A549 (cell line): ENCODE measurements at regions not wholly inside any gene's neighbourhood (a gene's known extent, or its start where the extent isn't known, plus 50 kb on each side); places are given as distances from the start of the nearest gene placed in this dataset.

Experiments
- ATAC-seq, 2 experiments: fragments of 200-7000 bp in 1 of 2; fragments of >200 bp in 1 of 2; cut with Nextera tagmentation in 1 of 2; cut with Tn5 transposase in 1 of 2; 3 replicates each; pipeline versions ENCODE4 v1.8.0 to v1.9.1; 2018 to 2020; ENCODE audit warnings: mild to moderate bottlenecking in 1 of 2, moderate library complexity in 1 of 2
- CTCF ChIA-PET: fragments of 300-600 bp; sonication (Branson Sonifier 250); formaldehyde crosslinking; extraction: SDS; loops from one replicate; lab custom pipeline; 2021; ENCODE audit warnings: antibody characterized with exemption, inconsistent platforms; lab: Yijun Ruan, JAX
- POLR2A ChIA-PET: fragments of 350-600 bp; formaldehyde crosslinking; extraction: SDS; loops from one replicate; lab custom pipeline; 2021; ENCODE audit warnings: antibody characterized with exemption, inconsistent platforms; lab: Yijun Ruan, JAX
- DNase-seq, 2 experiments: peaks; one replicate each; pipeline versions ENCODE4 v3.0.0 to v3.0.0-alpha.2; 2011 to 2016; ENCODE audit warnings: low read depth in 1 of 2, low spot score in 1 of 2
- FAIRE-seq: peaks from 2 replicates; lab custom pipeline; 2011; peaks lifted over from hg19 to GRCh38; lab: Jason Lieb, UNC
- H3K27ac ChIP-seq, 2 experiments: fragments of >200 bp; sonication (Bioruptor Twin); formaldehyde crosslinking; 3 replicates each; pipeline ENCODE4 v1.5.1; 2016 to 2017
- H3K4me1 ChIP-seq: fragments of >200 bp; sonication (Bioruptor Twin); formaldehyde crosslinking; 3 replicates; pipeline ENCODE4 v1.6.1; 2016
- H3K4me2 ChIP-seq: fragments of >200 bp; sonication (Bioruptor Twin); formaldehyde crosslinking; 3 replicates; pipeline ENCODE4 v1.6.1; 2016
- H3K4me3 ChIP-seq: fragments of >200 bp; sonication (Bioruptor Twin); formaldehyde crosslinking; 3 replicates; pipeline ENCODE4 v1.5.1; 2016
- H3K9me3 ChIP-seq: fragments of >200 bp; sonication (Bioruptor Twin); formaldehyde crosslinking; 3 replicates; pipeline ENCODE4 v1.6.1; 2016
- BHLHE40 ChIP-seq: IDR thresholded peaks from 2 replicates; pipeline ENCODE4 v1.6.1; 2012; ENCODE audit warnings: low read depth, low read length, inconsistent platforms
- CHD2 ChIP-seq: fragments of 150-350 bp; IDR thresholded peaks from 2 replicates; pipeline ENCODE4 v1.6.1; 2014; ENCODE audit warnings: low read length; ENCODE audit not compliant: partially characterized antibody
- CHD4 ChIP-seq: fragments of 200-600 bp; sonication (generic); IDR thresholded peaks from 2 replicates; pipeline ENCODE4 v1.6.1; 2016; ENCODE audit warnings: antibody characterized with exemption, mild to moderate bottlenecking, borderline replicate concordance
- EHMT2 ChIP-seq: fragments of 200-600 bp; sonication (generic); IDR thresholded peaks from 2 replicates; pipeline ENCODE4 v1.6.1; 2016; ENCODE audit warnings: antibody characterized with exemption, low read depth, mild to moderate bottlenecking, moderate library complexity
- ESRRA ChIP-seq: fragments of 150-350 bp; IDR thresholded peaks from 2 replicates; pipeline ENCODE4 v1.6.1; 2014; ENCODE audit warnings: mild to moderate bottlenecking, low read length, borderline replicate concordance
- FOXS1 ChIP-seq: fragments of 250-450 bp; sonication (Bioruptor Pico); IDR thresholded peaks from 2 replicates; pipeline ENCODE4 v1.5.0; 2020; ENCODE audit warnings: mild to moderate bottlenecking, moderate library complexity
- GATA3 ChIP-seq: IDR thresholded peaks from 2 replicates; pipeline ENCODE4 v1.6.1; 2012; ENCODE audit warnings: borderline replicate concordance
- HDAC2 ChIP-seq: fragments of 200-600 bp; sonication (generic); IDR thresholded peaks from 2 replicates; pipeline ENCODE4 v1.6.1; 2016
- HEYL ChIP-seq: fragments of 250-450 bp; sonication (Bioruptor Pico); IDR thresholded peaks from 2 replicates; pipeline ENCODE4 v1.8.0; 2021; ENCODE audit warnings: mild to moderate bottlenecking, moderate library complexity
- HOXA7 ChIP-seq: fragments of 250-450 bp; sonication (Bioruptor Pico); IDR thresholded peaks from 2 replicates; pipeline ENCODE4 v1.5.0; 2020; ENCODE audit warnings: mild to moderate bottlenecking, moderate library complexity
- HOXB5 ChIP-seq: fragments of 250-450 bp; sonication (Bioruptor Pico); IDR thresholded peaks from 2 replicates; pipeline ENCODE4 v1.5.0; 2020; ENCODE audit warnings: mild to moderate bottlenecking, moderate library complexity
- JUNB ChIP-seq: fragments of >200 bp; sonication (Bioruptor Twin); formaldehyde crosslinking; IDR thresholded peaks from 2 replicates; pipeline ENCODE4 v1.6.1; 2016
- MAFK ChIP-seq: fragments of 450-650 bp; IDR thresholded peaks from 2 replicates; pipeline ENCODE4 v1.6.1; 2014; ENCODE audit not compliant: partially characterized antibody
- MYC ChIP-seq: IDR thresholded peaks from 2 replicates; pipeline ENCODE4 v1.6.1; 2012; ENCODE audit warnings: mild to moderate bottlenecking, inconsistent platforms, low read length, improper control_type of control experiment, borderline replicate concordance
- POLR2AphosphoS2 ChIP-seq: conservative IDR thresholded peaks from 2 replicates; pipeline ENCODE4 v1.6.1; 2012; ENCODE audit warnings: low read length, improper control_type of control experiment, inconsistent platforms
- RAD21 ChIP-seq, 2 experiments: fragments of >200 bp in 1 of 2; sonication (Bioruptor Twin) in 1 of 2; formaldehyde crosslinking in 1 of 2; IDR thresholded peaks in 1 of 2; conservative IDR thresholded peaks in 1 of 2; 2 replicates in 1 of 2; 3 replicates in 1 of 2; pipeline ENCODE4 v1.6.1; 2012 to 2018; ENCODE audit warnings: inconsistent platforms in 1 of 2
- RCOR1 ChIP-seq: fragments of 150-350 bp; IDR thresholded peaks from 2 replicates; pipeline ENCODE4 v1.6.1; 2014; ENCODE audit warnings: antibody characterized with exemption, low read length, low read depth
- RFX5 ChIP-seq: fragments of 450-650 bp; IDR thresholded peaks from 2 replicates; pipeline ENCODE4 v1.7.1; 2014; ENCODE audit warnings: antibody characterized with exemption, mild to moderate bottlenecking, moderate library complexity
- RNF2 ChIP-seq: fragments of 200-600 bp; sonication (generic); IDR thresholded peaks from 2 replicates; pipeline ENCODE4 v1.6.1; 2016; ENCODE audit warnings: low read depth, mild to moderate bottlenecking, antibody characterized with exemption, moderate library complexity, borderline replicate concordance
- SREBF2 ChIP-seq: fragments of 450-650 bp; IDR thresholded peaks from 2 replicates; pipeline ENCODE4 v1.6.1; 2014; ENCODE audit warnings: mild to moderate bottlenecking, moderate library complexity
- TFCP2L1 ChIP-seq: fragments of 250-450 bp; sonication (Bioruptor Pico); IDR thresholded peaks from 2 replicates; pipeline ENCODE4 v1.5.0; 2021; ENCODE audit warnings: mild to moderate bottlenecking
- TP53 ChIP-seq: fragments of 250-450 bp; sonication (Bioruptor Pico); IDR thresholded peaks from 2 replicates; pipeline ENCODE4 v1.5.0; 2021; ENCODE audit warnings: mild to moderate bottlenecking, moderate library complexity
- ZC3H11A ChIP-seq: fragments of 450-650 bp; IDR thresholded peaks from 2 replicates; pipeline ENCODE4 v1.6.1; 2014; ENCODE audit warnings: antibody characterized with exemption, mild to moderate bottlenecking
- ZSCAN20 ChIP-seq: fragments of 250-450 bp; sonication (Bioruptor Pico); IDR thresholded peaks from 2 replicates; pipeline ENCODE4 v1.8.0; 2022; ENCODE audit warnings: mild to moderate bottlenecking, moderate library complexity
- WGBS: methylation state at CpG from one replicate; pipeline ENCODE4 v1.1.6; 2017; ENCODE audit errors: missing lambda C conversion rate; 5-methylcytosine and 5-hydroxymethylcytosine counted together
- TF ChIP-seq, protein P1 (sequence below): fragments of 150-350 bp; IDR thresholded peaks from 2 replicates; pipeline ENCODE4 v1.6.1; 2014; ENCODE audit warnings: low read depth, mild to moderate bottlenecking, low read length
- TF ChIP-seq, protein P2 (sequence below): fragments of 250-450 bp; sonication (Bioruptor Pico); IDR thresholded peaks from 2 replicates; pipeline ENCODE4 v1.5.0; 2021; ENCODE audit warnings: mild to moderate bottlenecking, moderate library complexity, borderline replicate concordance

DNA sequence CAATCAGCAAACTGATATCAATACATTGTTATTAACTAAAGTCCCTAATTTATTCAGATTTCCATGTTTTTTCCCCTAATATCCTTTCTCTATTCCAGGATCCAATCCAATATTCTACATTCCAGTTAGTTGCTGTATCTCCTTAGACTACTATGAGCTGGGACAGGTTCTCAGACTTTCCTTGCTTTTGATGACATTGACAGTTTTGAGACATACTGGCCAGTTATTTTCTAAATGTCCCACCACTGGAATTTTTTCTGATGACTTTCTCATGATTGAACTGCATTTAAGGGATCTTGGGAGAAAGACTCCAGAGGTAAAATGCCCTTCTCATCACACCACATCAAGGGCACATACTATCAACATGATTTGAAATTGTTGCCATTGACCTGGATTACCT is 177.1 kb upstream of the MAF start:
- Histone ChIP-seq H3K9me3 (no peaks in the 10 kb centered on the region), H3K27ac (no peak overlapping the region), H3K4me3 (no peak overlapping the region), H3K4me2 (no peak overlapping the region), H3K4me1 (no peaks in the 10 kb centered on the region)
- TF ChIP-seq RAD21 (conservative IDR thresholded peaks at IDR 0.05 in 1 of 2, IDR thresholded peaks at IDR 0.05 in 1 of 2), result no peak
- peak; percentile 30 for TF ChIP-seq MAFK
- ChIA-PET CTCF (no interaction called here), POLR2A (no interaction called here)
- FAIRE-seq (no peak), DNase-seq (no peak), ATAC-seq (no peak)

DNA sequence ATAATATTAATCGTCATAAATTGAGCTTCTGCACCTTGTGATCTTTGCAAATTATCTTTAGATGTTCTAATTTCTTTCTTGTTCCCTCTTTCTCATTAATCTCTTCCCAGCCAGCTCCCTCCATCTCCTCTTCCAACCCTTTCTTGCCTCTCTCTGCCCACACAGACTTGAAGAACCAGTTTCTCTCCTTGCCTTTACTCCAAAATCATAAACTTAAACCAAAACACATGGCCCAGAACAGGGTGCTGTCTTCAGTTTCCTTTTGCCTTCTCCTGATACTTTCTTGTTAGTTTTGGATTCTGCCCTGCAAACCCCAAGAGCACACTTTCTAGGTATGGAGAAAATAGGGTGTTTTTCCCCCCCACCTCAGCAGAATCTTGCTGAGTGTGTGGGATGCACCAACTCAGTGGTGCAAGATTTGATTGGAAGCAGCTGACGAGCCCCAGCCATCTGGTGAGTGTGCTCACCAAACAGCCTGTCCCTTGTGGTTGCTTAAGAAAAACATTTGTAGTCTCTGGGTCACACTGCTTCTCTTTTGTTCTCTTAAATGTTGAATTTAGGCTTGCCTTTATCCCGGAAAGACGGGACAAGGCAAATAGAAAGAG is 175.8 kb upstream of the MAF start:
- ChIA-PET POLR2A (no interaction called here), CTCF (no interaction called here)
- DNase-seq (no peak), ATAC-seq (no peak)
- Histone ChIP-seq H3K4me2 (no peak overlapping the region), H3K4me3 (no peak overlapping the region), H3K27ac (no peak overlapping the region), H3K4me1 (no peaks in the 10 kb centered on the region)
- 51% methylated on average over 4 of the region's 4 CpGs for WGBS
- TF ChIP-seq SREBF2 (no peak), HOXA7 (no peak), ESRRA (no peak), RNF2 (no peak), FOXS1 (CRISPR knock-in tag) (no peak), ZSCAN20 (CRISPR knock-in tag) (no peak), TFCP2L1 (CRISPR knock-in tag) (no peak), RFX5 (no peak), CHD2 (no peak), POLR2AphosphoS2 (no peak), TP53 (CRISPR knock-in tag) (no peak), HOXB5 (CRISPR knock-in tag) (no peak), CHD4 (no peak), ZC3H11A (no peak), EHMT2 (no peak), HDAC2 (no peak), RCOR1 (no peak), JUNB (no peak)
- TF ChIP-seq, protein P1, sequence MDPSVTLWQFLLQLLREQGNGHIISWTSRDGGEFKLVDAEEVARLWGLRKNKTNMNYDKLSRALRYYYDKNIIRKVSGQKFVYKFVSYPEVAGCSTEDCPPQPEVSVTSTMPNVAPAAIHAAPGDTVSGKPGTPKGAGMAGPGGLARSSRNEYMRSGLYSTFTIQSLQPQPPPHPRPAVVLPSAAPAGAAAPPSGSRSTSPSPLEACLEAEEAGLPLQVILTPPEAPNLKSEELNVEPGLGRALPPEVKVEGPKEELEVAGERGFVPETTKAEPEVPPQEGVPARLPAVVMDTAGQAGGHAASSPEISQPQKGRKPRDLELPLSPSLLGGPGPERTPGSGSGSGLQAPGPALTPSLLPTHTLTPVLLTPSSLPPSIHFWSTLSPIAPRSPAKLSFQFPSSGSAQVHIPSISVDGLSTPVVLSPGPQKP, result no peak
- TF ChIP-seq, protein P2, sequence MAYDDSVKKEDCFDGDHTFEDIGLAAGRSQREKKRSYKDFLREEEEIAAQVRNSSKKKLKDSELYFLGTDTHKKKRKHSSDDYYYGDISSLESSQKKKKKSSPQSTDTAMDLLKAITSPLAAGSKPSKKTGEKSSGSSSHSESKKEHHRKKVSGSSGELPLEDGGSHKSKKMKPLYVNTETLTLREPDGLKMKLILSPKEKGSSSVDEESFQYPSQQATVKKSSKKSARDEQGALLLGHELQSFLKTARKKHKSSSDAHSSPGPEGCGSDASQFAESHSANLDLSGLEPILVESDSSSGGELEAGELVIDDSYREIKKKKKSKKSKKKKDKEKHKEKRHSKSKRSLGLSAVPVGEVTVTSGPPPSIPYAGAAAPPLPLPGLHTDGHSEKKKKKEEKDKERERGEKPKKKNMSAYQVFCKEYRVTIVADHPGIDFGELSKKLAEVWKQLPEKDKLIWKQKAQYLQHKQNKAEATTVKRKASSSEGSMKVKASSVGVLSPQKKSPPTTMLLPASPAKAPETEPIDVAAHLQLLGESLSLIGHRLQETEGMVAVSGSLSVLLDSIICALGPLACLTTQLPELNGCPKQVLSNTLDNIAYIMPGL (CRISPR knock-in tag), result no peak
- TF ChIP-seq, all 56 proteins: peak for 0
- FAIRE-seq, result no peak
- H3K9me3 ChIP-seq, result no peaks in the 10 kb centered on the region

DNA sequence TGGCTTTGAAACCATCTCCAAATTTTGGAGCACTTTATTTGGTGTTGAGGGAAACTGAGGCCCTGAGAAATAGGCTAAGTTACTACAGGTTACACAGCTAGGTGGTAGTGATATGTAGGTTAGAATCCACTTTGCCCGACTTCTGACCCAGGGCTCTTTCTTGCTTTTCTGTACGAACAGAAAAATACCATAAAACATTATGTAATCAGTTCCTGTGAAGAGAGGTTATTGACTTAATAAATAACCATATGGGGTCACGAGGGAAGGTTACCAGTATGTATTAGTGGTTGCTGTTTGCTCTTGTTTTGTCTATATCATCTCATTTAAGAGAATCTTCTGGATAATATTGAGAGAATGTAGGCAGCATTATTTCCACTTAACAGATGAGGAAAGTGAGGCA is 172.2 kb upstream of the MAF start:
- no peaks in the 10 kb centered on the region for H3K9me3 ChIP-seq
- ATAC-seq (no peak), DNase-seq (no peak), FAIRE-seq (no peak)
- H3K4me3 ChIP-seq, result no peak overlapping the region
- no peak overlapping the region for H3K4me2 ChIP-seq
- 43% methylated on average over 3 of the region's 3 CpGs for WGBS
- ChIA-PET CTCF (no interaction called here), POLR2A (no interaction called here)
- H3K27ac ChIP-seq, result no peak overlapping the region
- TF ChIP-seq BHLHE40 (no peak), MYC (no peak), TFCP2L1 (CRISPR knock-in tag) (no peak), ZSCAN20 (CRISPR knock-in tag) (no peak), ESRRA (no peak), HEYL (CRISPR knock-in tag) (no peak), GATA3 (no peak), ZC3H11A (no peak)
- 0 out of 3 replicates have a peak, but pooled peaks cover 4% of the 10 kb centered on the region for H3K4me1 ChIP-seq
